ENCODE measurements at regions not wholly inside any gene's neighbourhood (a gene's known extent, or its start where the extent isn't known, plus 50 kb on each side); places are given as distances from the start of the nearest gene placed in this dataset.
A peak's percentile ranks its signal among the peaks of the same experiment; 100 is the strongest.
"Not testable (repeated sequence)": the region's sequence is repeated elsewhere in the genome, so short reads cannot be mapped to it uniquely, and the experiment has no call there.

DNA sequence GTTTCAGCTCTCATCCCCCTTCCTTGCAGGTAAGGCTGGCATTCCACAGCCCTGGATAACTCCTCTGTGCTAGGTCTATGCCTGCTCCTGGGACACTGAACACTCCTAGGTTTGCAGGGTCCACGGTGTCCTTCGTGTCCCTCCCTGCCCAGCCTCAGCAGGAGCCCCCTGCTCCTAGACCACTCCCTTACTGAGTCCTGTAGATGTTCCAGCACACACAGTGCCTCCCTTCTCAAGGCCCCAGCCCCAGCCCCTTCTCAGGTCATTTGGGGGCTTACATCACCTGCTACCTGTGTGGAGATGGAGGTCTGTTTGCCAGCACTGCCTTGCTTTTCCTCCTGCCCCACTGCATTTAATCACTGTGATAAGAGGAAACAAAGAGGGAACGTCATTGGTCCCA lies 146.4 kb upstream of the TNP1 start:
- DNase-seq: no peak

DNA sequence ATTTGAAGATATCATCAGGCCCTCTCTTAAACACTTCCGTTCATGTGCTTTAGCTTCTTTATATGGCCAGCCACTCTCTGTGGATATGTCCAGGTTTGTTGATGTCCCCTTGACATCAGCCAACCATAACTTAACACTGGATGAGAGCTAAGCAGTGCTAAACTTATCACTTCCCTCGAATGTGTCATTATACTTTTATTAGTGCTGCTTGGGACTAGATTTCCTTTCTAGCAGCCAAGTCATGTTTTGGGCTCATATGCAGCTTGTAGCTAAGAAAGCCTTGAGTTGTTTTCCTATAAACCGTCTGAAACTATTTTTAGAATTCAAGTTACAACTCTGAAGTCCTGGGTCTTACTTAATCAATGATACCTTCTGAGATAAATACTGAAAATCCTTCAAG lies 144.8 kb upstream of the TNP1 start:
- no peak for DNase-seq

DNA sequence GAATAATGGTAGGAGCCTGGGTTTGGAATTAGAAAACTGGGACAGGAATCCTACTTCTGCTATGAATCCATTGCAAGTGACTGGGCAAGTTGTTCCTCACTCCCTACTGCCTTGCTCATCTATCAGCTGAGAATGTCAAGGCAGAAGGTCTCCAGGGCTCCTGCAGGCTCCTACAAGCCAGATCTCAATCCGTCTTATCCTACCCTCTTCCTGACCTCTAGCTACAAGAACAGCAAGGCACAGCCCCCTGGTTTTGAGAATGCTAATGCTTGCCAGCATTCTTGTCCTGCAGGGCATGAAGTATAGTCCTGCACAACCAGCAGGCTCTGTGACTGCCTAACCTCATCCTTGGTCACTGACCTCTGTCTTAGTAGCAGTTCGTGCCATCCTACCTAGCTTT lies 141.9 kb upstream of the TNP1 start:
- DNase-seq: no peak

DNA sequence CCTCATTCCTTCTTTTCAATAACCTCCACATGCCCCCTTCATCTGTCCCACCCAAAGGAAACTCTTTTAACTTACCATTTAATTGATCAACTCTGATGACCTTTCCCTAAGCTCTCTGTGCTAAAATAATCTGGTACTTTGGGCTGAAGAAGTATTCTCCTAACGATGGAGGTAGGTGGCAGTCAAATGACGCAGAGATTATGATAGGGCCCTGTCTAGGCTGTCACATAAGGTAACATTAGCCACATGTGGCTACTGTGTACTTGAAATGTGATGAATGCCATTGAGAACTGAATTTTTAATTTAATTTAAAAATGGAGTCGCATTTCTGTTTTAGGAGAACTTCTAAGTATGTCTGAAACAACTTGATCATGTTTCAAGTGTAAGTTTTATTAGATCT lies 140.5 kb upstream of the TNP1 start:
- DNase-seq: no peak

DNA sequence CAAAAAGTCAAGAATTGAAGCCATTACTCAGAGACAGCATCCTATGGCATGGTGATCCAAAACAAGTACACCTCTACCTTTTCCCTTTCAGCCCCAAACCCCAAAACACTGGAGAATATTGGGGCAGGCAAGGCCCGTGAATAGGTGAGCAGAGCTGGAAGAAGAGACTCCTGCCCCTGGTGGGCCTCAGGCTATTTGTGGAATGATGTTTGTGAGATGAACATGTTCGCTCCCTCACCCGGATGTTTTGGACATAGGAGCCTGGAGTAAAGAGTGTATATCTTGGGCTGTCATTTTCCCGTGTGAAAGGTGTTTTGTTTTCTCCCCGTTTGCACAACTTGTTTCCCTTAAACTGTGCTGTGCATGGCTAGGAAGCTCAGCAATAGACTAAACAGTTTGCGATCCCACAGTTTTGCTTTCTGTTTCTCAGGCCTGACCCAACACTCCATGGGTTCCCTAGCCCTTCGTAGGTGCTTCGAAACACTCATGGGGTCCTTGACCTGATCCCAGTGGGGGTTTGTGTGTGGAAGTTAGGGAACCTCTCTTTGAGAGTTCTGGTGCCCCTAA lies 136.5 kb upstream of the TNP1 start:
- DNase-seq: no peak

DNA sequence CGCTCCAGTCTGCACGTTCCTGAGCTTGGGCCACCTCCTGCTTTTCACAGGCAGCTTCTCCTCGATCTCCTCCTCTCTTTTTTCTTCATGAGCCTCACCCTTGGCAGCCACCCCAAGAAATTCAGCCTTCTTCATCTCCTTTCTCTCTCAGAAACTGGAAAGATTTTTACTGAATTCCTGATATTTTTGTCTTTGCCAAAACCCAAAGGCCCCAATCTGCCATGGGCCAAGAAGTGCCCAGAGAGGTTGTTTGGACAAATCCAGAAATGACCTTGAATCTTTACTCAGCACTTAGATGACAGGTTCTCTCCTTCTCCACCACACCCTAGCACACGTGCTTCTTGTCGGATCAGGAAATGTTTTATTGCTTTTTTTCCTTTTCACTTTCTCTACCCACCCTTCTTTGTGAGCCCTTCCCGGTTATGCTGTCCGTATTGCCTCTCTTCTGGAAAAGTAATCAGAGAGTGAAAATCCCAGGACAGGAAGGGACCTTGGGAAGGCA lies 134.5 kb upstream of the TNP1 start:
- DNase-seq: no peak

DNA sequence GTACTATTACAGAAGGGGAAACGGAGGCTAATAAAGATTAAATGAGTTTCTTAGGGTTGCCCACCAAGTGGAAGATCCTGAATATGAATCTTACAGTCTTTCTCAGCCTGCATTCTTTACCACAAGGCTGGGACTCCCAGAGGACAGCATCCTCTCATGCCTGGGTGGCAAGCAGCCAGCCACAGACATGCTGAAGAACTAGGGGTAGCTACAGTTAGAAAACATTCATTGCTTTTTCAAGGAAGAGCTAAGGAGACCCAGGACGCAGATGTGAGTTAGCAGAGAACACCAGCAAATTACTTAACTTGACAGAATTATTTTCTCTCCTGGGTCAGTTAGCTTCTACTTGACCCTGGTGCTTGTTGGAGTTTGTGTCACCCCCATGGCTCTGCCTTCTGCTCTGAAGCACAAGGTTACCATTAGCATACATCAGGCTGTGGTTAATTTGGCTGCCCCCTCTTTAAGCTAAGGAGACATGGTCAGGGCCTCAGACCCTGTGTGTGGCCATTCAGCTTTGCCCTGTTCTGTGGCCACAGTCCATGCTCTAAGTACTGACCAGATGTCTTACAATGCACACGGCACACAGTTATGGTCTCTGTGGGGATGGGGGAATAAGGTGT lies 132.3 kb upstream of the TNP1 start:
- no peak for DNase-seq

DNA sequence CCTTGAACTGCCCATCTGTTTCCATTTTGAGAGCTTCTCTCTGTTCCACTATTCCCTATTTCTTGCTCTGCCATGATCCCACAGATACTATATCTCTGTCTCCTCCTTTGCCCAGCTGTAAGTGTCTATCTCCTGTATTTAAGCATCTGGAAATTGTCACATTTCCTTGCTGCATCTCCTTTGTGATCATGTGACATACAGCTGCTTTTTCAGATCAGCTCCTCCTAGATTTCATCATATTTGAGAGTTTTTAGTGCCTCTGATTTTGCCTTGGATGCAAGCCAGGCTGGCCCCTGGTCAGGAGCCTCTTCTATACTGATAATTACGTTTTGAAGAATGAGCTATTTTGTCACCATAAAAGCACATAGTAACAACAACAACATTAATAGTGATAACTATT lies 131.7 kb upstream of the TNP1 start:
- DNase-seq: no peak

DNA sequence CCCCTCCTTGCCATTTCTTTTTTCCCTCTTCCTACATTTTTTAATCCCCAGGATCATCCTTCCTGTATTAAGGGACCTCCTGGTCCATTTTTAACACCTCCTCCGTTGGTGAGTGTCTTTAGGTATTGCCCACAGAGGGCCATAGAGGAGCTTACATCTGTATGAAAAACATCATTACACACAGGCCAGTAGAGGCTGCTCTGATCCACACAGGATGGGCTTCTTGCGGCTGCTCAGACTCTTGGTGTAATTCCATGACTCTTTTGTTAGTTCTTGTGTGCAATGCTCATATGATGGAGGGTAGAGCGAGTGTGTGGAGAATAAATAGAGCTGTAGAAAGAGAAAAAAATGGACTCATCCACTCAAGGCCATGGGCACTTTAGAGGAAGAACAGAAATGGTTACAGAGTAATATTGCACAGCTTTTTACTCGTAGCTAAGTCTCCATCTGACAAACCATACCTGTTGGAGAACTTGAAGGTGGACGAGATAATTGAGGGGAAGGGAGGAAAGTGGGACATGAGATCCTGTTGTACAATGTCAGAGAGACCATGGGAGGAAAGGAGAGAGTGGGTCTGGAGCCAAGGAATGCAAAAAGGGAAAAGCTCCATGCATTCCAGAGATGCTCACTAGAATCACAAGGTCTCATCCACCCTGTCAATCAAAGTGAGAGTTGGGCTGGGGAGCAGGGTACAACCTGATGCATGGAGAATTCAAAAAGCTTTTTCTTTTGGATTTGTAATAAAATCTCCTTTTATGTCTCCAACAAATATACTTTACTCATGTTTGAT lies 129.7 kb upstream of the TNP1 start:
- DNase-seq: no peak

DNA sequence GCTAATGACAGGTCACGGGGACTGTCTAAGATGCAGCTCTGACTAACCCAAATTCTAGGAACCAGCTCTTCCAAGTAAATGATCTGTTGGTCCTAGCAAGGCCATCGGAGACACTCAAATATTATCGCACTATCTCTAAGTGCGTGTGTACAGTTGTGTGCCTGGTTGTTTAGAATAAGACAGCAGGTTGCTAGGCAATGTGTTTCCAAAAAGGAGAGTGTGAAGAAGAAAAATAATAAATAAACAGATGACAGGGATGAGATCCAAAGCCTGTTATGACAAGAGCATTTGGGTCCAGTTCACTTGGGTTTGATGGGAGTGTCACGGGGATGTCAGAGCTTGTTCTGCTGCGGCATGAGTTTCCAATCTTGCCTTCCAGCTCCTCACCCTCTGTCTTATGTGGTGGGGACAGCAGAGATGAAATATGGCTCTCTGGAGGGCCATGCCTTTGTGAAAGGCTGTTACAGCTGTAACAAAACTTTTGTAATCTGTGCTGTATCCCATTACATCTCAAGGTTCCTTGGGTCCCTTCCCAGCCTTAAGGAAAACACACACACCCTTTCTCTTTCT lies 127.5 kb upstream of the TNP1 start:
- DNase-seq: no peak

DNA sequence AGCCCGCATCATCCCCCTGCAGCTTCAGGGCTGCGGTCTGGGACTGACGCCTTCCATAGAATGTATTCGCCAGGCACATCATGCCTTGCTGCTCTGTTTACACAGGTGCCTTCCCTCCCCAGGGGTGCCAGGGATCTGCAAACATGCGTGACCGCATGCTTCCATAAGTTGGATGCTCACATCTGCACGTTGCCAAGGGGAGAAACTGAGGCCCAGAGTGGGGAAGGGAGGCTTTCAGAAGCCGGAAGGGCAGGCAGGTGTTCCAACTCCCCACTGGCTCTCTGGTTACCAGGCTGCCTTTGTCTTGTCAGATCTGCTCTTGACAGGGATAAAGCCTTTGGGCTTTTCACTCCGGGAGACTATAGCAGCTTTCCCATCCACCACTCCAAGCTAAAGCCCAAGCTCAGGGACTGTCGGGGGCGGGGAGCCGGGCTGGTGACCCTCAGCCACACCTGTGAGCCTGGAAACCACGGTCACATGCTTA lies 125.8 kb upstream of the TNP1 start:
- DNase-seq: peak; percentile 99

DNA sequence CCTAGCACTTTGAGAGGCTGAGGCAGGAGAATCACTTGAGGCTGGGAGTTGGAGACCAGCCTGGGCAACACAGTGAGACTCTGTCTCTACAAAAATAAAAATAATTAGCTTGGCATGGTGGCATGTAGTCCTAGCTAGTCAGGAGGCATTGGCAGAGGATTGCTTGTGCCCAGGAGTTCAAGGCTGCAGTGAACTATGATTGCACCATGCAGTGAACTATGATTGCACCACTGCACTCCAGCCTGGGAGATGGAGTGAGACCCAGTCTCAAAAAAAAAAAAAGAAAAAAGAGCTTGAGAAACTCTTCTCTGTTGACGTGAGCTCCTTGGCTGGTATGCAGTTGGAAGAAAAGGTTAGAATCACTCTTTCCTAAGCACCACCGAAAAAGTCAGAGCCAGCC lies 125.1 kb upstream of the TNP1 start:
- no peak for DNase-seq

DNA sequence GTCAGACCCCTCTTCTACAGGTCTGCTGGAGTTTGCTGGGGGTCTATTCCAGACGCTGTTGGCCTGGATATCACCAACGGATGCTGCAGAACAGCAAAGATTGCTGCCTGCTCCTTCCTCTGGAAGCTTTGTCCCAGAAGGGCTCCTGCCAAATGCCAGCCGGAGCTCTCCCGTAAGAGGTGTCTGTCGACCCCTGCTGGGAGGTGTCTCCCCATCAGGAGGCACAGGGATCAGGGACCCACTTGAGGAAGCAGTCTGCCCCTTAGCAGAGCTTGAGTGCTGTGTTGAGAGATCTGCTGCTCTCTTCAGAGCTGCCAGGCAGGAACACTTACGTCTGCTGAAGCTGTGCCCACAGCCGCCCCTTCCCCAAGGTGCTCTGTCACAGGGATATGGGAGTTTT lies 122.1 kb upstream of the TNP1 start:
- not testable (repeated sequence) for DNase-seq

DNA sequence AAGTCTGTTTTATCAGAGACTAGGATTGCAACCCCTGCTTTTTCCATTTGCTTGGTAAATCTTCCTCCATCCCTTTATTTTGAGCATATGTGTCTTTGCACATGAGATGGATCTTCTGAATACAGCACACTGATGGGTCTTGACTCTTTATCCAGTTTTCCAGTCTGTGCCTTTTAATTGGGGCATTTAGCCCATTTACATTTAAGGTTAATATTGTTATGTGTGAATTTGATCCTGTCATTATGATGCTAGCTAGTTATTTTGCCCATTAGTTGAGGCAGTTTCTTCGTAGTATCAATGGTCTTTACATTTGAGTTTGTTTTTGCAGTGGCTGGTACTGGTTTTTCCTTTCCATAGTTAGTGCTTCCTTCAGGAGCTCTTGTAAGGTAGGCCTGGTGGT lies 120.6 kb upstream of the TNP1 start:
- DNase-seq: not testable (repeated sequence)

DNA sequence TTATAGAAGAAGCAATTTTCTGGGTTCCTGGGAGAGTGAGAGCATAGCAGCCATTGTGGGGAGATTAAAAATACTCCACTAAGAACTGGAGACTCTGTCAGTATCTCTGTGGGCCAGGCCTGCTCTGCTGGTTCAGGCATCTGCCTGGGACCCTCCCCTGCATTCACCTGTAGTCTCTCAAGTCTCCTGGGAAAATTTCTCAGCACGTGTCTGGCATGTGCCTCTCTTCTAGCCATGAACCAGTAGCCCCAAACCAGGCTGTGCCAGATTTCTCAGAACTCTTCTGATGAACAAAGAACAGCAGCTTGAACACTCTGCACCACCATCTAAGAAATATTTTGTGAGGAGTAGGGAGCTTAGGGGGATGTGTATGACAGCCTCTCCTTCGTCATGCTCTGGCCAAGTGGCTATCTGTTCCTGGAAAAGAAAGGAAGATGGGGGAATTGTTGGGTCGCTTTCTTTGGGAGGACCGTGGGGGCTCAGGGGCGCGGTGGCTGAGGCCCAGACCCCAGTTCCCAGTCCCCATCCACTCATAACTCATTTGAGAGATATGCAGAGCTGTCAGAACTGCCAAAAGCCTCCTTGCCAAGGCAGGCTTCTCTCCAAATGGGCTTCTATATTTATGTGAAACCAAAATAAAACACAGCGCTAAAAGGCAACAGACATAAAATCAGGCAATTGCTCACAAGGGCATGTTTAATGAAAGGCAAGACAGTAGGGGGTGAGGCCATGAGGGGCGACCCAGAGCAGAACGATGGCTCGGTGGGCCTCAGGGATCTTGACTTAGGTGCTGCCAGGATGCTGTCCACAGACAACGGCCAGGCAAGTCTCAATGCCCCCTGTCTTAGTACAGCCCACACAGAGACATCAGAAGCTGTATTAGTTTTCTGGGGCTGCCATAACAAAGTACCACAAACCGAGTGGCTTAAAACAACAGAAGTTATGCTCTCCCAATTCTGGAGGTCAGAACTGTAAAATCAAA lies 114.7 kb upstream of the TNP1 start:
- no peak for DNase-seq

DNA sequence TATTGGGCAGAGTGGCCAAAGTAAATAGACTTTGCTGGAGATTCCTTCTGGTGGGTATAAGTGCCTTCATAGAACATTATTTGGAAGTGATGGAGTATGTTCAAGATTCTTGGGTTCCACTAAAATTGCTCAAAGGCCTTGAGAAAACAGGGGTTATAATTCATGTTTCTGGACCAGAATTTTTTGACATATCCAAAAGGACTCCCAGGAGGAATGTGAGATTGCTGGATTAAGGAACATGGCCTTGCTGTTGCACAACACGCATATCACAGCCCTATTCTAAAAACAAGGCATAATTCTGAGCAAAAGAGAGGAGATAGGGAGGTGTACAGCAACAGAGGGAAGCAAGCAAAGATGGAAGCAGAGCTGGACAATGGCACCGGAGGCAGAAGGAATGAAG lies 111.7 kb upstream of the TNP1 start:
- DNase-seq: no peak

DNA sequence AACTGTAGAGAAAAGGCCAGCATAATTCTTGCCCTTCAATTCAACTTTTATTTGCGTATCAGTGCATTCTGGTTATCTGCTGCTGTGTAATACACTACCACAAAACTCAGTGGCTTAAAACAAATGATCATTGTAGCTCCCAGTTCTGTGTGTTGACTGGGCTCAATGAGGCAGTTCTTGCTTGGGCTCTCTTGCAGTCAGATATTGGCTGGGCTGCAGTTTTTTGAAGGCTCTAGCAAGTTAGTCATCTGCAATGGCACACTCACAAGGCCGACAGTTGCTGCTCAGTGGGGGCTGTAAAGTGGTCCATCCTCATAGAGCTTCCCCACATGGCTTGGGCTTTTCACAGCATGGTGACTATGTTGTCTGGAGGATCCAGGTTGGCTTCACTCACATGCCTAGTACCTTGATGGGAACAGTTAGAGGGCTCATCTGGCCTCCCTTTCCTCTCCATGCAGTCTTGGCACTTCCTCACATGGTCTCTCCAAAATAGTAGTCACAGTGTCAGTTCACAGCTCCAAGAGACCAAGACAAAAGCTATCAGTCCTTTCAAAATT lies 110.6 kb upstream of the TNP1 start:
- DNase-seq: no peak

DNA sequence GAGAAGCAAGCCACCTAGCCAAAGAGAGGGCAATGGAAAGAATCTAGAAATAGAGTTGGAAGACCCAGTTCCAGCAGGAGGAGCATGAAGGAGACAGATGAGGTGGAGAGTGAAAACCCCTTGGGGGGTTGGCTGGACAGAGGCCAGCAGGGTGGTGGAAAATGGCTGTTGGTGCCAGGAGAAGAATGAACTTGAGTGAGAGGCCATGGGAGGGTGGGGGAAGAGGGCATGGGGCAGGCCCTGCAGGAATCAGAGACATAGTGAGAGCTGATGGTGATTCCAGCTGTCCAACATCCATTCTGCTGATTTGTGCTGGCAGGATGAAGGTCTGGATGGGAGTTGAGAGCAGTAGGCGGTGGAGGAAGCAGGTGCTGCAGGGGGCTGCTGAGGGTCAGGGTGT lies 108.0 kb upstream of the TNP1 start:
- DNase-seq: no peak

DNA sequence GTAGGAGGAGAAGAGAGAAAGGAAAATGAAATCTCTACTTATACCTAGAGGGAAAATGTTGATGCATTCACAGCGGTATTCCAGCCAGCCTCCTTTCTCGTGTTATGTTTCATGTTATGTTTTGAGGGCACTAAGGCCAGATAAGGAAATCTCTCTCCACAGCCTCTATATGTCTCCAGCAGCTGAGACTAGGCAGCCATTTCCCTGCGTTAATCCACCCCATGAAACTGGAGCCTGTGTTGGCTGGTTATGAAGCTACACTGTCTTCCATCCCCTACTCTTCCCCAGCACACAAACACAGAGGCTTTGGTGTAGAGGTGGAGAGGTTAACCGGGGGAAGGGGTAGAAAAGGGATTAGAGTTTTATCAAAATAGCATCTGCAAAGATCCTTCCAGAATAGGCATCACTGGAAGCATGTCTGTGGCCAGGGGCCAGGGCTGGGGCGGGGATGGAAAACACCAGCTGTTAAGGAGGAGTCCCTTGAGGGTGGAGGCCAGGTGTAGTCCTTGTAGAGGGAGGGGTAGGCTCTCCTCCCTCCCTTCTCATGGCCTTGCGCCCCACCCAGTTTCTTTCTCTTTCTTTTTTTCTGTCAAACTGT lies 100.9 kb upstream of the TNP1 start:
- DNase-seq: no peak

DNA sequence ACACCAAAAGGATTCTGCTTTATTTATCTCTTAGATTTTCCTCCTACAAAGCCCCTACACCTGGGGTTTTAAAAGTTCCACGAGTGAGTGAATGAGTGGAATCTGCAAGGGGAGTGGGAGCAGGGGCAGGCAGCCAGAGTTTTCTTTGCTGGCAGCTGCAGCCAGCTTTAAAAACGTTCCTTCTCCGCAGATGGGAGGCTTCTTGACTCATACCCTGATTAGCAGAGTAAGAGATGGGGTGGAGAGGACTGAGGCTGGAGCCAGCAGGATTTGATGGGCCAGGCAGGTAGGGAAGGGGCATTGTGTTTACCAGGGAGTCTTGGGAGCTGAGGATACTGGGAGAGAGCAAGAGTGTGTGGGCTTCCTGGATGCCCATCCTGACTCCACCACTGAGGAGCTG lies 99.6 kb upstream of the TNP1 start:
- no peak for DNase-seq

DNA sequence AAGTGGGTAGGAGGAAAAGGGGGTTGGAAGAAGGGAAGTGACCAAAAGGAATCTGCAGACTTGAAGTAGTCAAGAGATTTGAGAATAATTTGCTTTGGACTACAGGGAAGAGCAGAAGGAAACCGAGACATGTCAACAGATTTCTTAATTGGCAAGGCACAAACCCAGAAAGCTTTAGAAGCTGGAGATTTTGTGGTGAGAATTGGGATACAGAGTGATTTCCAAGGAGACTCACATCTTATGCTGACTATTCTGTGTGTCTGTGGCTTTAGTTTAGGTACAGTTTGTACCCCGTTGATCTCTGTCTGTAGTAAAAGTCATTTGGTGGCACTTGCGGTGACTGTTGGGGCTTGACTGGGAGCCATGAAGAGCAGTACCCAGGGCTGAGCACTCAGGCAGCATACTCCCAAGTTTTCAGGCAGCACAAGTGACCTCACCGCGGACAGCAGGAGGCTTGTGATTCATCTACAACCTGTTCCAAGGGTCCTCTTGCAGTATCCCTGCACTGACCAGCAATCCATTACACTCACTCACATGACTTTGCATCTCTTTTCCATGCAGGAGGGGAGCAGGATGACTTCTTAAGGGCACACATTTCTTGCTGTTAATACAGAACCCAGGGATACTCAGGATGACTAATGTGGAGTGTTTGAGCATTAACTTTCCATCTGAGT lies 97.1 kb upstream of the TNP1 start:
- no peak for DNase-seq

All from SHP77 treated with DMSO at 0.1 percent for 48 hours (cell line).